Endothelial cell of umbilical vein (primary cell): ENCODE measurements at regions not wholly inside any gene's neighbourhood (a gene's known extent, or its start where the extent isn't known, plus 50 kb on each side); places are given as distances from the start of the nearest gene placed in this dataset.

Experiments
- BruUV-seq: library from RNA; stranded (reverse); fragments of 400-500 nt; replicated peaks from 2 replicates; lab custom pipeline; 2021; lab: Mats Ljungman, UMichigan
- CTCF ChIA-PET: fragments of 300-600, 350-600 bp; sonication (Branson Sonifier 250); formaldehyde crosslinking; loops from one replicate; lab custom pipeline; 2021; ENCODE audit warnings: antibody characterized with exemption, inconsistent platforms; lab: Charles Lee
- POLR2A ChIA-PET: fragments of 300-600, 350-600 bp; sonication (Branson Sonifier 250); formaldehyde crosslinking; loops from one replicate; lab custom pipeline; 2021; ENCODE audit warnings: antibody characterized with exemption, inconsistent platforms; lab: Charles Lee
- DNase-seq: peaks from one replicate; pipeline ENCODE4 v3.0.0-alpha.2; 2011; ENCODE audit warnings: low read depth, low spot score
- FAIRE-seq: peaks from 2 replicates; lab custom pipeline; 2011; peaks lifted over from hg19 to GRCh38; lab: Jason Lieb, UNC
- H2AFZ ChIP-seq: 2 replicates; pipeline ENCODE4 v1.6.0; 2012; ENCODE audit warnings: low read depth, low read length, control low read depth, inconsistent platforms
- H3K27ac ChIP-seq: 2 replicates; pipeline ENCODE4 v1.5.1; 2011; ENCODE audit warnings: low read depth, mild to moderate bottlenecking, control low read depth, low read length, moderate library complexity; ENCODE audit not compliant: insufficient read depth
- H3K27me3 ChIP-seq, 2 experiments: 2 replicates each; pipeline versions ENCODE4 v1.6.0 to v1.6.1; 2011; ENCODE audit warnings: low read length in 2 of 2, mixed read lengths in 1 of 2; ENCODE audit not compliant: control insufficient read depth in 2 of 2, insufficient read depth in 2 of 2
- H3K36me3 ChIP-seq, 2 experiments: 2 replicates in 1 of 2; 3 replicates in 1 of 2; pipeline ENCODE4 v1.5.1; 2011; ENCODE audit warnings: low read length in 2 of 2, mild to moderate bottlenecking in 1 of 2, moderate library complexity in 1 of 2; ENCODE audit not compliant: control insufficient read depth in 2 of 2, insufficient read depth in 2 of 2; ENCODE audit errors: extremely low read depth in 1 of 2
- H3K4me1 ChIP-seq: 3 replicates; pipeline ENCODE4 v1.5.1; 2011; ENCODE audit warnings: mild to moderate bottlenecking, low read length; ENCODE audit not compliant: control insufficient read depth, insufficient read depth; ENCODE audit errors: extremely low read depth
- H3K4me2 ChIP-seq: 2 replicates; pipeline ENCODE4 v1.6.1; 2011; ENCODE audit warnings: low read length, control low read depth, mixed read lengths; ENCODE audit not compliant: insufficient read depth
- H3K4me3 ChIP-seq, 3 experiments: fragments of 200-600 bp in 1 of 3; sonication (generic), shearing (Covaris generic) in 1 of 3; replicated peaks in 1 of 3; 2 replicates each; pipeline ENCODE4 v1.5.1; 2011 to 2016; ENCODE audit warnings: control low read depth in 3 of 3, low read length in 3 of 3, mild to moderate bottlenecking in 2 of 3, inconsistent platforms in 1 of 3, low read depth in 1 of 3, moderate library complexity in 1 of 3; ENCODE audit not compliant: insufficient read depth in 1 of 3
- H3K79me2 ChIP-seq: 2 replicates; pipeline ENCODE4 v1.6.0; 2012; ENCODE audit warnings: low read length, inconsistent platforms; ENCODE audit not compliant: control insufficient read depth, insufficient read depth
- H3K9ac ChIP-seq: replicated peaks from 2 replicates; pipeline ENCODE3; 2011; ENCODE audit warnings: low read length, control low read depth; ENCODE audit not compliant: insufficient read depth; ENCODE audit errors: extremely low read depth
- H3K9me1 ChIP-seq: replicated peaks from 3 replicates; pipeline ENCODE4 v1.6.0; 2011; ENCODE audit warnings: mild to moderate bottlenecking, low read length; ENCODE audit not compliant: control insufficient read depth, insufficient read depth; ENCODE audit errors: extremely low read depth
- H3K9me3 ChIP-seq: replicated peaks from 2 replicates; pipeline ENCODE4 v1.5.1; 2012; ENCODE audit warnings: low read length, inconsistent platforms; ENCODE audit not compliant: control insufficient read depth, insufficient read depth
- H4K20me1 ChIP-seq: replicated peaks from 2 replicates; pipeline ENCODE3; 2011; ENCODE audit warnings: mild to moderate bottlenecking, low read length; ENCODE audit not compliant: control insufficient read depth, insufficient read depth; ENCODE audit errors: extremely low read depth
- FOS ChIP-seq: IDR thresholded peaks from 2 replicates; pipeline ENCODE4 v1.6.1; 2011; ENCODE audit warnings: mild to moderate bottlenecking, low read length, moderate library complexity, borderline replicate concordance; ENCODE audit not compliant: insufficient read depth
- GATA2 ChIP-seq: IDR thresholded peaks from 2 replicates; pipeline ENCODE4 v1.7.0; 2011; ENCODE audit warnings: low read depth, mild to moderate bottlenecking, moderate library complexity, mixed read lengths, low read length; ENCODE audit not compliant: insufficient read length, insufficient read depth
- MYC ChIP-seq: IDR thresholded peaks from one replicate; pipeline ENCODE4 v1.6.1; 2011; ENCODE audit warnings: mild to moderate bottlenecking, low read depth, low read length
- POLR2AphosphoS5 ChIP-seq: IDR thresholded peaks from 2 replicates; pipeline ENCODE4 v1.6.1; 2012; ENCODE audit warnings: low read depth, mild to moderate bottlenecking, control low read depth, low read length, moderate library complexity; ENCODE audit not compliant: insufficient read depth
- dilution Hi-C: fragments of 300-500 bp; cut with MboI; formaldehyde crosslinking; loops from one replicate; pipeline ENCODE4 v1.15.0; 2019; ENCODE audit warnings: low sequenced_read_pairs; ENCODE audit not compliant: extremely low pct_ligation_motif_present
- intact Hi-C: fragments of 100-400 bp; cut with micrococcal nuclease; formaldehyde crosslinking; loops from one replicate; pipeline ENCODE4 v1.10.0; 2022
- TF ChIP-seq, protein P1 (sequence below): IDR thresholded peaks from 2 replicates; pipeline ENCODE4 v1.6.1; 2011; ENCODE audit not compliant: insufficient read depth, insufficient read length
- TF ChIP-seq, protein P2 (sequence below), 2 donors: IDR thresholded peaks; 1 replicate in 1 of 2; 2 replicates in 1 of 2; pipeline ENCODE4 v1.5.1; 2011; ENCODE audit warnings: low read length in 2 of 2, mild to moderate bottlenecking in 2 of 2, moderate library complexity in 2 of 2, control low read depth in 1 of 2, inconsistent platforms in 1 of 2, low read depth in 1 of 2; ENCODE audit not compliant: insufficient read depth in 1 of 2; ENCODE audit errors: extremely low read depth in 1 of 2

- Histone ChIP-seq H3K27me3 (no peaks in the 10 kb centered on the region), H3K27ac (peak overlapping the region; percentile 85), H3K9ac (peak overlapping the region; percentile 45), H3K9me3 (no peaks in the 10 kb centered on the region), H3K4me1 (peaks cover 26% of the 10 kb centered on the region), H4K20me1 (no peaks in the 10 kb centered on the region), H3K4me2 (peak overlapping the region; percentile 12), H3K9me1 (no peaks in the 10 kb centered on the region), H3K4me3 (no peak overlapping the region), H3K79me2 (no peaks in the 10 kb centered on the region), H3K36me3 (no peaks in the 10 kb centered on the region), H2AFZ (peak overlapping the region; percentile 81)
- intact Hi-C loops (loop anchor here (1.0 kb wide), 2 partner anchors 15 to 23 kb away; no protein-coding TSS in a partner anchor), dilution Hi-C loops (no loop called here)
- TF ChIP-seq, protein P1, sequence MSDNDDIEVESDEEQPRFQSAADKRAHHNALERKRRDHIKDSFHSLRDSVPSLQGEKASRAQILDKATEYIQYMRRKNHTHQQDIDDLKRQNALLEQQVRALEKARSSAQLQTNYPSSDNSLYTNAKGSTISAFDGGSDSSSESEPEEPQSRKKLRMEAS, result no peak
- TF ChIP-seq POLR2AphosphoS5, result no peak
- TF ChIP-seq FOS, result no peak
- no peak for TF ChIP-seq GATA2
- TF ChIP-seq, protein P2, sequence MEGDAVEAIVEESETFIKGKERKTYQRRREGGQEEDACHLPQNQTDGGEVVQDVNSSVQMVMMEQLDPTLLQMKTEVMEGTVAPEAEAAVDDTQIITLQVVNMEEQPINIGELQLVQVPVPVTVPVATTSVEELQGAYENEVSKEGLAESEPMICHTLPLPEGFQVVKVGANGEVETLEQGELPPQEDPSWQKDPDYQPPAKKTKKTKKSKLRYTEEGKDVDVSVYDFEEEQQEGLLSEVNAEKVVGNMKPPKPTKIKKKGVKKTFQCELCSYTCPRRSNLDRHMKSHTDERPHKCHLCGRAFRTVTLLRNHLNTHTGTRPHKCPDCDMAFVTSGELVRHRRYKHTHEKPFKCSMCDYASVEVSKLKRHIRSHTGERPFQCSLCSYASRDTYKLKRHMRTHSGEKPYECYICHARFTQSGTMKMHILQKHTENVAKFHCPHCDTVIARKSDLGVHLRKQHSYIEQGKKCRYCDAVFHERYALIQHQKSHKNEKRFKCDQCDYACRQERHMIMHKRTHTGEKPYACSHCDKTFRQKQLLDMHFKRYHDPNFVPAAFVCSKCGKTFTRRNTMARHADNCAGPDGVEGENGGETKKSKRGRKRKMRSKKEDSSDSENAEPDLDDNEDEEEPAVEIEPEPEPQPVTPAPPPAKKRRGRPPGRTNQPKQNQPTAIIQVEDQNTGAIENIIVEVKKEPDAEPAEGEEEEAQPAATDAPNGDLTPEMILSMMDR (IDR thresholded peaks at IDR 0.05; ENCODE audit: extremely low read depth in 1 of 2, insufficient read depth in 1 of 2, low read depth in 1 of 2, low read length in 2 of 2), result no peak
- no peak for TF ChIP-seq MYC
- DNase-seq, result no peak
- ChIA-PET CTCF (interaction anchor here (1.0 to 3.9 kb wide), 5 partner anchors 15 to 56 kb away, joined by 3 to 26 read pairs (median 5); no protein-coding TSS in a partner anchor), POLR2A (no interaction called here)
- peak; percentile 40 for FAIRE-seq
- BruUV-seq, result no TSS peak
These were observed 118.3 kb upstream of the USP24 start for GRCh38 chr1:55333461-55333860.
